Karpas-422 (cell line): ENCODE measurements at regions not wholly inside any gene's neighbourhood (a gene's known extent, or its start where the extent isn't known, plus 50 kb on each side); places are given as distances from the start of the nearest gene placed in this dataset.
A peak's percentile ranks its signal among the peaks of the same experiment; 100 is the strongest.
"Not testable (repeated sequence)": the region's sequence is repeated elsewhere in the genome, so short reads cannot be mapped to it uniquely, and the experiment has no call there.

Source experiments
- DNase-seq: peaks from one replicate; pipeline ENCODE4 v3.0.0-alpha.2; 2015
- H2AFZ ChIP-seq: fragments of 200-600 bp; sonication (generic); 2 replicates; pipeline ENCODE4 v1.6.1; 2014; ENCODE audit warnings: antibody characterized with exemption, low read length, mixed read lengths
- H3K27ac ChIP-seq: fragments of 200-600 bp; sonication (generic); 2 replicates; pipeline ENCODE4 v1.5.1; 2014; ENCODE audit warnings: mild to moderate bottlenecking, low read length, moderate library complexity
- H3K27me3 ChIP-seq: fragments of 200-600 bp; sonication (generic); 2 replicates; pipeline ENCODE4 v1.6.1; 2014; ENCODE audit warnings: low read length, mixed read lengths
- H3K36me3 ChIP-seq: fragments of 200-600 bp; sonication (generic); 2 replicates; pipeline ENCODE4 v1.6.1; 2014; ENCODE audit warnings: low read length, mixed read lengths; ENCODE audit not compliant: insufficient read depth
- H3K4me1 ChIP-seq: fragments of 200-600 bp; sonication (generic); 2 replicates; pipeline ENCODE4 v1.6.1; 2014; ENCODE audit warnings: mild to moderate bottlenecking, low read length, mixed read lengths
- H3K4me2 ChIP-seq: fragments of 200-600 bp; sonication (generic); 2 replicates; pipeline ENCODE4 v1.6.1; 2014; ENCODE audit warnings: low read length, low read depth, mild to moderate bottlenecking; ENCODE audit not compliant: poor library complexity, severe bottlenecking
- H3K4me3 ChIP-seq: fragments of 200-600 bp; sonication (generic); 2 replicates; pipeline ENCODE4 v1.5.1; 2014; ENCODE audit warnings: mild to moderate bottlenecking, antibody characterized with exemption, low read length, mixed read lengths
- H3K79me2 ChIP-seq: fragments of 200-600 bp; sonication (generic); 2 replicates; pipeline ENCODE4 v1.6.1; 2014; ENCODE audit warnings: mild to moderate bottlenecking, low read length, mixed read lengths
- H3K9ac ChIP-seq: fragments of 200-600 bp; sonication (generic); 2 replicates; pipeline ENCODE4 v1.6.0; 2014; ENCODE audit warnings: low read length
- H3K9me2 ChIP-seq: fragments of 200-600 bp; sonication (generic), shearing (Covaris generic); replicated peaks from 2 replicates; pipeline ENCODE4 v1.6.0; 2014; ENCODE audit warnings: mild to moderate bottlenecking, low read length, moderate library complexity; ENCODE audit not compliant: insufficient read depth
- H3K9me3 ChIP-seq: fragments of 300-700, 200-600 bp; sonication (generic); 2 replicates; pipeline ENCODE4 v1.6.1; 2014; ENCODE audit warnings: low read length, mixed read lengths
- H4K20me1 ChIP-seq: fragments of 200-600 bp; sonication (generic); 2 replicates; pipeline ENCODE4 v1.6.1; 2014; ENCODE audit warnings: mild to moderate bottlenecking, antibody characterized with exemption, low read length, low read depth; ENCODE audit not compliant: insufficient read depth

- Histone ChIP-seq H3K4me2 (no peak overlapping the region), H3K4me1 (no peaks in the 10 kb centered on the region), H2AFZ (no peak overlapping the region), H3K9me3 (peaks cover 37% of the 10 kb centered on the region), H3K9ac (no peak overlapping the region), H3K27ac (no peak overlapping the region), H3K27me3 (no peaks in the 10 kb centered on the region), H3K4me3 (no peak overlapping the region), H4K20me1 (no peaks in the 10 kb centered on the region), H3K9me2 (no peaks in the 10 kb centered on the region), H3K36me3 (no peaks in the 10 kb centered on the region), H3K79me2 (no peaks in the 10 kb centered on the region)
- DNase-seq: peak; percentile 6
These were observed 318.5 kb downstream of the C6orf118 start for GRCh38 chr6:164990901-164991300.

GRCh38 chr6:164982389-164982788 lies 327.0 kb downstream of the C6orf118 start:
- no peaks in the 10 kb centered on the region for H3K9me2 ChIP-seq
- H3K27me3 ChIP-seq: no peaks in the 10 kb centered on the region
- H3K4me3 ChIP-seq: no peak overlapping the region
- H3K9me3 ChIP-seq: peaks cover 20% of the 10 kb centered on the region
- H3K4me2 ChIP-seq: no peak overlapping the region
- no peaks in the 10 kb centered on the region for H3K36me3 ChIP-seq
- no peak for DNase-seq
- no peak overlapping the region for H3K9ac ChIP-seq
- H4K20me1 ChIP-seq: no peaks in the 10 kb centered on the region
- H3K4me1 ChIP-seq: no peaks in the 10 kb centered on the region
- H3K27ac ChIP-seq: no peak overlapping the region
- H2AFZ ChIP-seq: no peak overlapping the region
- H3K79me2 ChIP-seq: no peaks in the 10 kb centered on the region

- H3K4me1 ChIP-seq: no peaks in the 10 kb centered on the region
These were observed 342.3 kb downstream of the C6orf118 start for GRCh38 chr6:164967102-164967501.

GRCh38 chr6:164962805-164963204 lies 346.6 kb downstream of the C6orf118 start:
- no peak overlapping the region for H3K27ac ChIP-seq

More at GRCh38 chr6:164967102-164967501, 342.3 kb downstream of the C6orf118 start:
- no peaks in the 10 kb centered on the region for H3K27me3 ChIP-seq
- H3K9me3 ChIP-seq: peaks cover 25% of the 10 kb centered on the region
- H3K9me2 ChIP-seq: no peaks in the 10 kb centered on the region
- DNase-seq: no peak
- H3K9ac ChIP-seq: no peak overlapping the region
- no peak overlapping the region for H3K27ac ChIP-seq
- no peak overlapping the region for H3K4me3 ChIP-seq
- no peak overlapping the region for H2AFZ ChIP-seq
- H3K79me2 ChIP-seq: no peaks in the 10 kb centered on the region
- no peaks in the 10 kb centered on the region for H4K20me1 ChIP-seq
- no peak overlapping the region for H3K4me2 ChIP-seq
- no peaks in the 10 kb centered on the region for H3K36me3 ChIP-seq

GRCh38 chr6:164947164-164947563 lies 362.2 kb downstream of the C6orf118 start:
- Histone ChIP-seq H3K36me3 (no peaks in the 10 kb centered on the region), H3K9ac (no peak overlapping the region), H4K20me1 (no peaks in the 10 kb centered on the region), H3K4me1 (no peaks in the 10 kb centered on the region), H3K27ac (no peak overlapping the region), H2AFZ (no peak overlapping the region), H3K9me2 (no peaks in the 10 kb centered on the region), H3K4me3 (no peak overlapping the region), H3K4me2 (no peak overlapping the region), H3K27me3 (no peaks in the 10 kb centered on the region), H3K79me2 (no peaks in the 10 kb centered on the region), H3K9me3 (peaks cover 18% of the 10 kb centered on the region)
- peak; percentile 6 for DNase-seq

More at GRCh38 chr6:164962805-164963204, 346.6 kb downstream of the C6orf118 start:
- H2AFZ ChIP-seq: no peak overlapping the region
- no peaks in the 10 kb centered on the region for H3K79me2 ChIP-seq
- H3K4me1 ChIP-seq: no peaks in the 10 kb centered on the region
- DNase-seq: peak; percentile 5
- no peaks in the 10 kb centered on the region for H3K27me3 ChIP-seq
- H3K36me3 ChIP-seq: no peaks in the 10 kb centered on the region
- no peak overlapping the region for H3K4me2 ChIP-seq
- H3K9ac ChIP-seq: no peak overlapping the region
- H3K4me3 ChIP-seq: no peak overlapping the region
- no peaks in the 10 kb centered on the region for H4K20me1 ChIP-seq
- H3K9me3 ChIP-seq: peaks cover 20% of the 10 kb centered on the region
- H3K9me2 ChIP-seq: no peaks in the 10 kb centered on the region

GRCh38 chr6:164942271-164942670 lies 367.1 kb downstream of the C6orf118 start:
- Histone ChIP-seq H4K20me1 (no peaks in the 10 kb centered on the region), H3K4me2 (no peak overlapping the region), H3K9me2 (no peaks in the 10 kb centered on the region), H3K27ac (no peak overlapping the region), H3K9ac (no peak overlapping the region), H3K27me3 (no peaks in the 10 kb centered on the region), H3K4me1 (no peaks in the 10 kb centered on the region), H3K36me3 (no peaks in the 10 kb centered on the region), H2AFZ (no peak overlapping the region), H3K9me3 (peaks cover 24% of the 10 kb centered on the region), H3K79me2 (no peaks in the 10 kb centered on the region), H3K4me3 (no peak overlapping the region)
- DNase-seq: no peak

GRCh38 chr6:164933238-164933794 lies 376.1 kb downstream of the C6orf118 start:
- DNase-seq, H3K4me3 ChIP-seq, H3K27me3 ChIP-seq, H3K9me3 ChIP-seq, H2AFZ ChIP-seq, H3K9ac ChIP-seq, H3K79me2 ChIP-seq, H4K20me1 ChIP-seq, H3K27ac ChIP-seq, H3K4me1 ChIP-seq, H3K9me2 ChIP-seq, H3K4me2 ChIP-seq, H3K36me3 ChIP-seq: not testable (repeated sequence)

GRCh38 chr6:164929408-164929977 lies 379.9 kb downstream of the C6orf118 start:
- no peak overlapping the region for H3K4me2 ChIP-seq
- no peak overlapping the region for H2AFZ ChIP-seq
- no peaks in the 10 kb centered on the region for H4K20me1 ChIP-seq
- no peaks in the 10 kb centered on the region for H3K36me3 ChIP-seq
- H3K9me3 ChIP-seq: peaks cover 3% of the 10 kb centered on the region; the same call in 1 of the 2 replicates
- no peaks in the 10 kb centered on the region for H3K9me2 ChIP-seq
- no peaks in the 10 kb centered on the region for H3K27me3 ChIP-seq
- H3K79me2 ChIP-seq: no peaks in the 10 kb centered on the region
- no peak overlapping the region for H3K27ac ChIP-seq
- H3K9ac ChIP-seq: no peak overlapping the region
- no peaks in the 10 kb centered on the region for H3K4me1 ChIP-seq
- DNase-seq: no peak
- no peak overlapping the region for H3K4me3 ChIP-seq
